GM21447 (cell line): ENCODE measurements at regions not wholly inside any gene's neighbourhood (a gene's known extent, or its start where the extent isn't known, plus 50 kb on each side); places are given as distances from the start of the nearest gene placed in this dataset.

ENCODE experiments used
- ATAC-seq: cut with Tn5 transposase; IDR thresholded peaks from one replicate; pipeline ENCODE4 v1.9.1; 2021; ENCODE audit not compliant: unreplicated experiment

DNA sequence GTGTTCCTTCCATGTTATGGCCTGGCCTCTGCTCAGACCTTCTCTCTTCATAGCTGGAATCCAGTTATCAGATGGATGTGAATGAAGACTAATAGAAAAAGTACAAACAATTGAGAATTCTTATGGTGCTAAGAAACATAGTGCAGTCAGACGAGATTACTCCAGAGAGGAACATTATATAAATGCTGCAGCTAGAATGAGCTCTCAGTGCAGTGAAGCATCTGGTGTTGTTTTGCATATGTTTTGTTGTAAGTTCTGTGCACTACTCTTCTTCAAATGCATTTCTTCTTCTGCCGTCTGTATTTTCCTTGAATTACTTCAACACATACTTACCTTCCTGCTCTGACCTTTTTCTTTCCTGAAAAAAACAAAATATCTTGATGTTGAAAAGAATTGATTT, 602.4 kb upstream of the CDH18 start:
- ATAC-seq: no peak

DNA sequence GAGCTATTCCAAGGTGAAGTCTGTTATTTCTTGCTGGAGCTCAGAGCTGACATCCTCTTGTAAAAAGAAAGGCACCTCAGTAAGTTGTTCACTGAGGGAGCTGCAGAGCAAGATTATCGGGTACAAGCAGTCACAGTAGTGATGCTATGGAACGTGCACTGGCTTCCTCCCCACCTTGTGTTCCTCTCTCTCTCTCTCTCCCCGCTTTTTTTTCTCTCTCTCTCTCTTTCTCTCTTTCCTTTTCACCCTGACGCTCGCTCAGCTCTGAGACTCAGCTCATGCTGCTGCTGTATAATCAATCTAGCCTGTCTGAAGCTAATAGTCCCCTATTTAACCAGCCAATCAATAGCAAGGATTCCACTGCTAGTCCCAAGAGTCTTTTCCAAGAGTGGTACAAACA, 587.6 kb upstream of the CDH18 start:
- ATAC-seq: no peak

DNA sequence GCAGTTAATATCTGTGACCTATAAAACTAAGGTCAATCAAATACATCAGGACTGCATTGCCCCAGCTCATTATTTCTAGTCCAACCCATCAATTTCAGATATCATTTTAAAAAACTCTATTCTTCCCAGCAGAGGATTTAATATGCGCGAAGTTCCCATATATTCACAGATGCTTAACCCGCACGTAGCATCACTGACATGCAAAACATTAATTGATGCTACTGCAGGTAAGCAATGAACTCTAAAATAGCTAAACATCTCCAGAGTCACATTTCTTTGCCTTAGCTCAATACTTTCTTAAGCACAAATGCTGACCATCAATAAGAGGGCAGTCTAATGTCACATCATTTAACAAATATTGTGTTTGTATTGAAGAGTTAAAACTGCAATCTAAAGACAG, 586.6 kb upstream of the CDH18 start:
- ATAC-seq: no peak

DNA sequence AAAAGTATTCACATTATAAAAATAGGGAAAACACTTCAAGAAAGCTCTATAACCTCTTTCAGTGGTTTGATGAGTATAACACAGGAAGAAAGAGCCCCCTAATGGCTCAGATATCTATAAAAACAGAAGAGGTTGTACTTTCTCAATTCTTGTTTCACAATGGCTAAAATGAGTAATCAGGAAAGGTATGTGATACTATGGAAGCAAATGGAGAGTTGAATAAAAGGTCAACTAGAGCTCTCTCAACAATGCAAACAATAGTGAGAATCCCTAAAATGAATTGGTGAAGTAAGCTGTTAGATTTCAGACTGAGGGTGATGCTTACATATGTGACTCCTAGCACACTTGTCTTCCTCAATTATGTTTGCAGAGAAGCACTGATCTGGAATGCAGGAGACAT, 584.6 kb upstream of the CDH18 start:
- no peak for ATAC-seq

DNA sequence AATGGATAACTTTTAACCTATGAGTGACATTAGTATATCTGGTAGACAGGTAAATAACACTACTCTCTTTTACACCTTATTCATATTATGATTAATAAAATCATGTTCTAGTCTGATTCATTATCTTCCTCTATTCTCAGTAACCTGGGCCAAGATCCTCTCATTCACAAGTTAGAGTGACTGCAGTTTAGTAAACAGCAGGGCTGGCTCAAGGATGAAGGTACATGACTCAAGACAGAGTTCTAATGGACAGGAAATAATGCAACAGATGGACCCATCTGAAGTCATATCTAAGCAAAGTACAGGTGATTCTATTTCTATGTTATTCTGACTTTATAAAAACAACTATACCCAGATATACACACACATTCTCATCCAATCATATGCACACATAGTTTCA, 582.5 kb upstream of the CDH18 start:
- ATAC-seq: no peak

DNA sequence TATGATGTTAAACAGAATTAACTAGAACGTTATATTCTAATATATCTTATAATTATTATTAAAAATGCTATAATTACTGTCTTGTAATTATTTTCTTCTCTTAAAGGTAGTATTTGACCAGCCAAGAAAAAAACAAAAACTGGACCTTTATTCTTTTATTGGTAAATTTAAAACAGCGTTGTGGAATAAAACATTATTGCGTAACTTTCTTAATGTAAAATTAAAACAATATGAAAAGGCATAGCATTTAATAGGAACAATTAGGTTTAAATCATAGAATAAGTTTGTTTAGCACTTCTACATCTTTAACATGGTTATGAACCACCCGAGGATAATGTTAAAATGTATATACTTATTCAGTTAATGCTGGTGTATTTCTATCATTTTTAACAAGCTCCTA, 574.5 kb upstream of the CDH18 start:
- no peak for ATAC-seq

DNA sequence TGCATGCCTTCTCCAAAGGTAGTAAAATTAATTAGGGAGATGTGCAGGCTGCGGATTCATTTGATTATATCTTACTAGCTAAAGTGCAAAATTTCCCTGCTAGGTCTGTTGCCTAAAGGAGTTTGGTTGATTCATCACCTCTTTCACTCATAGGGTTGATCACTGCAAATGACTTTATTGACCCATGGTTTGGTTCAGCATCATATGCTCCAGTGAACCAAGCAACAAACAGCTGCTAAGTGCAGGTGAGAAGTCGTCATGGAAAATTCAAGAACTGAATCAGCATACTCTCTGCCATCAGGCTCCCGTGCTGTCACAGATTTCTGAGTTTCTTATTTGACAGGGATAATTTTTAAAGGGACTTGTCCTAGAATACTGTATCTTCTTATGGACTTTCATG, 571.8 kb upstream of the CDH18 start:
- ATAC-seq: no peak

DNA sequence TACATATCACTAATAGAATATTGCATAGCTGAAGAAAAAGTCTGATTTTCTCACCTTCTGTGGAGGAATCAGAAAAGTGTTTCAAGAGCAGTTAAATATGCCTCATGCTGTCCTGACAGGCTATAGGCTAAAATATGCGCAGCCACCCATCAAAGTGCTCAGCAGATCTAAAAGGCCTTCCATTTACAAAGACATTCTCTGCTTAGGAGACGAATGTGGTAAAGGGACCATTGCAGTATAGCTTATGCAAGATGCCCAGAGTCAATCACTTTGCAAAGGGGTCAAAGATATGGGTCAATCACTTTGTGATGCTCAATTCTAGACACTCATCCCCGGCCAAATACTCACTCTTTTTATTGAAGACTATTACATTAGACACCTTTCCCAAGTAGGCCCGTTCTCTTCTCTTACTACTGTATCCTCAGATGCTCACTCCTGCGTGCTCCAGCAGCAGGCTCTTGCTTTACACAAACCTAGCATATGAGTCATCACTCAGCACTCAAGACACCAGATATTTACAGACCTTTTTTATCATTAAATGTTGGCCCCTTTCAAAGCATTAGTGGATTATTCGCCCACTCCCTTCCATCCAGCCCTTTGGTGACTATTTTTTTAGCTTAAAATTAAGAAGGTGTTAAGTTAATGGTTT, 568.2 kb upstream of the CDH18 start:
- no peak for ATAC-seq

DNA sequence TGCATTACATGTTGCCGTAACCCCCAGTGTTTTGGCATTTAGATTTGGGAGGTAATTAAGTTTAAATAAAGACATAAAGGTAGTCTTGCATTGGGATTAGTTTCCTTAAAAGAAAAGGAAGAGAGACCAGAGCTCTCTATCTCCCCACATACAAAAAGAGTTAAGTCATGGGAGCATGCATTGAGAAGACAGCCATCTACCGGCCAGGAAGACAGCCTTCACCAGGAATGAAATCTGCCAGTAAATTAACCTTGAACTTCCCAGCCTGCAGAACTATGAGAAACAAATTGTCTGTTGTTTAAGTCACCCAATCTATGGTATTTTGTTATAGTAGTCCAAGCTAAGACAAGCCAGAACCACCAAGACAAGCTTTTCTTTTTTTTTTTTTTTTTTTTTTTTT, 567.0 kb upstream of the CDH18 start:
- no peak for ATAC-seq

DNA sequence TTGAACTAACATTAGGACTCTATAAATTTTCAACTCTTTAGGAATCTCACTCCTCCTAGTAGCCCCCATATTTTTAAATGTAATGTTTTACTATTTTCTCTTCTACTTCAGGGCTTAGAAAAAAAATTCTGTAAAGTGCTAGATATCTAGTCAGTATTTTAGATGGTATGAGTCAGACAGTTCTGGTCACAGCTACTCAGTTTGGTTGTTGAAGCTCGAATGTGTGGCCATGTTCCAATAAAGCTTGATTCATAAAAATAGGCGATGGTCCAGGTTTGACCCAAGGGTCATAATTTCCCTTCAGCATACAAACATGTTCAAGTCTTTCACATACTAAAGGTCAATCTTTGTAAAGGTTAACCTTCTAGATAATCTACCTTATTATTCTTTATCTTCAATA, 566.0 kb upstream of the CDH18 start:
- ATAC-seq: no peak

DNA sequence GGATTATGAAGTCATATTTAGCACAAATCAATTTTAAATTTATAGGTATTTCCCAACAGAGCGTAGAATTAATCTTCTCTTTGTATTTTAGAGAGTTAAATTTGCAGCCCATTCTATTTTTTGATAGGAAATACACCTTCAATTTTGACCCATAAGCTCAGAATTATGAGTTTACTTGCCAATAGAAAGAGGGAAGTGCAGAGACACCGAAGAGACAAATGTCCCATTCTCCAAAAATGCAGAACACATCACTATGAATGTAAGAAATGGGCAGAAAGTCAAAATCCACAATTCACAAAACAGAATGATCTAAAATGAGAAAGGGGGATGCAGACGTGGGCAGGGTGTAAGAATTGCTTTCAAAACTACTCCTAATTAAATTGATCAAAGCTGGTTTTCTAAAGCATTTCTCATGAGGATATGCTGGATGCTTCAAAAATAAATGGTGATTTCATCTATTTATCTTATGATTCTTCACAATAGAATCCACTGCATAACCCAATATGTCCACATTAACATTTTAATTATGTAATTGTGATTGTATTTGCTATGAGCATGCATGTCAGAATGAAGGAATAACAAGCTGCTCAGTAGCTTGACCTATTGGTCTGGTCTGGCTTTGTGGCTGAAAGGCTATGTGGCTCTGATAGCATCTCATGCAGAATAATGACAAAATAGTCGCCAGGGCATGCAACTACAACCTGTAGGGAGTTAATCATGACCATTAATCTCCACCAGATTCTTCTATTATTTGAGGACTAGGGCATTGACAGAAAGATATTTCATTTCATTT, 550.1 kb upstream of the CDH18 start:
- ATAC-seq: no peak

DNA sequence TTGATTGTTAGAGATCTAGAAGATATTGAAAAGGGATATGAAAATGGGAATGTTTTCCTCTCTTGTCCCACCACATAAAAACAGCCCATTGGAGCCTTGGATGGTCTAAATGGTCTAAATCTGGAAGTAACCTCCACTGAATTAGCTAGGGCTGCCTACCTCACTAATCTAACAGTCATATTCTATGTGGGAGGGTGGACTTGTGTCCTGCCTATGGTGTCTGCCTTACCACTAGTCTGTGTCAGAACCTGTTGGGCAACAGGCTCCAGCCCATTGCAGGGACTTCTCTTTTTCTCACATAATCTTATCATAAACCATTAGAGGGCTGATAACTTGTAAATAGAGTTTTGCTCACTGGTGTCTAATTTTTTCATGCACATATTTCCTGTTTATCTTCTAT, 548.8 kb upstream of the CDH18 start:
- no peak for ATAC-seq

DNA sequence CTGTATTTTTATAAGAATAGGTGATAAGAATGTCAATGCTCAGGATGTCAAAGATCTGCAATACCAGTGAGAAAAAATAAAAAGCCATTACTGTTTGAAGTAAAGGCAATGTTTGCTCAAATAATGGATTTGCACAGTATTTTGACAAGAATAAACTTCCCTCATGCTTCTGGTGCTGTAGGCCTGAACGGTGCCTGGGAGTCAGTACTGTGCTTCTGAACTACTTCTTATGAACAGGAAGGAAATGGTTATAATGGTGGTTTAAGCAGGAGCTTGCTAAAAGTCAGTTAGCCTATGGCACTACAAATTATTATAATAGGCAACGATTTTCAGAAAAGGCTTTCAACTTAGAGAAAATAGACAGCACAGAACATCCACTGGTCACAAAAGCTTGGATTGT, 548.3 kb upstream of the CDH18 start:
- no peak for ATAC-seq

DNA sequence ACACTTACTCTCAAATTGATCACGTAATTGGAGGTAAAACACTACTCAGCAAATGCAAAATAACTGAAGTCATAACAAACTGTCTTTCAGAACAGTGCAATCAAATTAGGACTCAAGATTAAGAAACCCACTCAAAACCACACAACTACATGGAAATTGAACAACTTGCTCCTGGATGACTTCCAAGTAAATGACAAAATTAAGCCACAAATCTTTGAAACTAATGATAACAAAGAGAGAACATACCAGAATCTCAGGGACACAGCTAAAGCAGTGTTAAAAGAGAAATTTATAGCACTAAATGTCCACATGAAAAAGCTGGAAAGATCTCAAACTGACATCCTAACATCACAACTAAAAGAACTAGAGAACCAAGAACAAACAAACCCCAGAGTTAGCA, 540.5 kb upstream of the CDH18 start:
- no peak for ATAC-seq

DNA sequence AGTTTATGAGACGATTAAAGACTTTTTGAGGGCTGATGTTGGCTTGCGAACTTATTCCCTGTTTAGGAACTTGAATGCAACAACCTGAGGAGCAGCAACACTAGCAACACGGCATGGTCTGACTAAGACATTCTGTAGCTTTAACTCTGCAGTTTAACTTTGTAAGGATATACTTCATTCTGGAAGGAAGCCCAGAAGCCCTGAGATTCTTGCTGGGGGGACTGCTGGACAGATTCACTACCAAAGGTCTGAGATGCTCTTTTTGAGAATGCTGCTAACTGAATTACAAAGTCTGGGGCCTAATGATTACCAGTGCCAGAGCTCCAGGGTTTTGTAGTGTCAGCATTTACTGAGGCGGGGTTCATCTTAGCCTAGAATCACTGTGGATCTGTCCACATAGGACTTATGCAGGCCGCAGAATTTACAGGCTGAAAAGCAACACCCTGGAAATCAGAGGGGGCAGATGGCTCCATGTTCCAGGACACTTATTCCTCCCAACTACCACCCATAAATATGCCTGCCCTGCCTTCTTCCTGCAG, 537.1 kb upstream of the CDH18 start:
- no peak for ATAC-seq

DNA sequence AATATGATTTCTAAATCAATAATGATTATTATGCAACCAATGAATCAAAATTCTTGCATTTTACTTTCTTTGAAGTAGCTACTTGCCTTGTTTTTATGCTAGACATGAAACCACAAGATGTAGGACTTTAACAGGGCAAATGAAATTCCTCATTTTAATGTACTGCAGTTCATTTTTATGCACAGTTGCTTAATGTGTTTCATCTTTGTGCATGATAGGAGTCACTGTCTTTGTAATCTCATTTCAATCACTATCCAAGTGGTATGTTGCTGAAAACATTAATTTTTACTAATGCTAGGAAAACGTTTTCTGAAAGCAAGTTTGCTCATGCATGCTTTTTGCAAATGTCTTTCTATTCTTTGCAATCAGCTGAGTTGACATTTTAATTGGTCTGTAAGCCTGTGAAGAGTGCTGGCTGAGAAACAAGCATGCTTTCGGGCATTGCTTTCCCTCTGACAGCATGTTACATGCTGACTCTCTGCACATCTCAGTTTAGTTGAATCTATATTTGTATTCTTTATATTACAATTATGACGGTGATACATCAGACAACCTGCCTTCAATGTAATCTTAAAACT, 535.0 kb upstream of the CDH18 start:
- no peak for ATAC-seq

DNA sequence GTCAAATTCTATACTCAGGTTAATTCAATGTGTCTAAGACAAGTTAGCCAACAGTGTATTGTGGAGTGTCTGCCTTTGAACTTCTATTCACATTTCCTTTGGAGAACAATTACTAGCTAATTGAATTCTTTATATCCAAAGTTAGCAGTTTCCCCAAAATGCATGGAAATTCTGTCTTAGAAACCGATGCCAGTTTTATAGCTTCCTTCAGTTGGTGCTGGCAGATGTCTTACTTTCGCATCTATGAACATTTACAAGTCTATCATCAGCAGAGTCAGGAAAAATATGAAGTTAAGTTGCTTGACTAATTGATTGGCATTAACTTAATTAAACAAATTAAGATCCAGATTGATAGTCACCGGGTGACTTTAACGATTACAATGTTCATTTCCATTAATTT, 527.6 kb upstream of the CDH18 start:
- ATAC-seq: no peak

DNA sequence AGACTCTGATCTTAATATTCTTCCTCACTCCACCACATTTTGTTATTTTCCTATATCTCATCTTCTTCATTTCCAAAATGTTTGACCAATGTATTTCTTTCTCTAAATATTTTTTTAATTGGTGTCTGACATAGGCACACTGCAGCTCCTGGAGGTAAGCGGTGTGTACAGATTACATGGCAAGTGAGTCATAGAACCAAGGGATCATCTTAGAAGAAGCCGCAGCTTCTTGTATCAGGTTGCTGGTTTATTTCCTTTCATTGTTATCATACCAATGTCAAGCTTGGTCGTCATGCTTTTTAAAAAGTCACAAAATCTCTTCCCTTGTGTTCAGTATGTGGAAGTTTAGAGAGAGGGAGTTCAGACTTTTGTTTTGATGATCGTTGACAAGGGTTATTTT, 526.1 kb upstream of the CDH18 start:
- no peak for ATAC-seq

DNA sequence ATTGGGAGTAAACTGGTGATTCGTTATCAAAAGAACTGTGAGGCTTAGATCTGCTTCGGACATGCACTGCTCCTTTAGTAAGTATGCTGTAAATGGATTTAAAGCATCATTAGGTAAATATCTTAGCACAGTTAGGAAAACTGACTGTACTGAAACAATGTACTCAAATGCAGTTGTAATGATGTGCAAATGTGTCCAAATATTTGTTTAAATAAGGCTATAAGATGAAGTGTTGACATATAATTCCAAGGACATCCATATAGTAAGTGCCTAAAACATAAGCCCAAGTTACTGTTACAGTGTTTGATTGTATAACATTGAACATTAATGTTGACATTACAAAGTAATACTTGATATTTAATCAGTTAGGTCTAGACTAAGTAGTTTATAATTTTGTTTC, 512.5 kb upstream of the CDH18 start:
- no peak for ATAC-seq

DNA sequence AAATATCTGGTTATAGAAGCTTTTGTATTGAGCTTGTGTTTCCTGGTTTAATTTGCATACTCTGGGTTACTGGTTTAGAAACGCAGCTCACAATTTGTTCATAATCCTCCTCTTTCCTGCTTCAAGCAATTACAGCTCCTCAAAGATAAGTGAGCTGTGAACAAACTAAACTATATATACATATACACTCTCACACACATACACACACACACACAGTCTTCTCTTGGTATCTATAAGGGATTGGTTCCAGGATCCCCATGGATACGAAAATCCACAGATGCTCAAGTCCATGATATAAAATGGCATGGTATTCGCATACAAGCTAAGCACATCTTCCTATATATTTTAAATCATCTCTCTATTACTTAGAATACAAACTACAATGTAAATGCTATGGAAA, 510.9 kb upstream of the CDH18 start:
- no peak for ATAC-seq

DNA sequence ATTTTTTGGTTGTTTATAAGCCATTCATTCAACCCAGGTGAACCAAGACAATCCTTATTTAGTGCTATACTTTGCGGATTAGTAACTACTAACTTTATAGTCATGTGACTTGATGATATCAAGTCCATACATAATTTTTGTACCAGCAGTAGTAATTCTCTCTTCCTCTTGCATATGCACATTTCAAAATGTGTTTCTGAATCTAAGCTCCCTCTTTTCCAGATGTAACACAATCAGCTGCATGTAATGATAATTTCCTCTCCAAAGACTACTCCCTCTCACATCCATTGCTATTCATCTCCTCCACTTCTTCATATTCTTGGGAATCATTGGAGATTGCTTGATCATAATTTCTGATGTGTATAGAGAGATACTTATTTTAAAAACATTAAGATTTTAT, 510.1 kb upstream of the CDH18 start:
- ATAC-seq: no peak

DNA sequence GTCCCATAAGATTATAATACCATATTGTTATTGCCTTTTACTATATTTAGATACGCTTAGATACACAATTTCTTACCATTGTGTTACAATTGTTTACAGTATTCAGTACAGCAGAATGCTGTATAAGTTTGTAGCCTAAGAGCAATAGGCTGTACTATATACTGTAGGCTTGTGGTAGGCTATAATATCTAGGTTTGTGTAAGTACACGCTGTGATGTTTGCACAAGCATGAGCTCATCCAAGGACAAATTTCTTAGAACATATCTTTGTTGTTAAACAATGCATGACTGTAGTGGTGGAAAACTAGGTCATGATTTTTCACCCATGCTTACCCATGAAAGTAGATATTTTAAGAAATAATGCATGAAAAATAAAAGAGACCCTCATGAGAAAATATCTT, 509.4 kb upstream of the CDH18 start:
- no peak for ATAC-seq
